ENCODE measurements at regions not wholly inside any gene's neighbourhood (a gene's known extent, or its start where the extent isn't known, plus 50 kb on each side); places are given as distances from the start of the nearest gene placed in this dataset.

- Histone ChIP-seq H3K27me3 (ENCODE audit: control insufficient read depth, extremely low read depth, insufficient read depth, low read length) (no peaks in the 10 kb centered on the region), H3K36me3 (ENCODE audit: control insufficient read depth in 2 of 2, extremely low read depth in 1 of 2, insufficient read depth in 2 of 2, low read length in 2 of 2) (no peaks in the 10 kb centered on the region), H3K27ac (ENCODE audit: control insufficient read depth, insufficient read depth, low read length) (no peak overlapping the region), H3K4me1 (ENCODE audit: control insufficient read depth, extremely low read depth, insufficient read depth, low read length) (peaks cover 2% of the 10 kb centered on the region), H4K20me1 (ENCODE audit: control insufficient read depth, extremely low read depth, insufficient read depth, low read length) (no peaks in the 10 kb centered on the region), H2AFZ (ENCODE audit: control insufficient read depth, low read length) (no peak overlapping the region), H3K9me3 (ENCODE audit: control insufficient read depth, low read depth, low read length) (no peaks in the 10 kb centered on the region), H3K9ac (ENCODE audit: control insufficient read depth, extremely low read depth, insufficient read depth, low read length) (no peak overlapping the region), H3K4me3 (ENCODE audit: control insufficient read depth in 2 of 3, extremely low read depth in 1 of 3, insufficient read depth in 2 of 3, low read depth in 1 of 3, low read length in 3 of 3) (no peak overlapping the region), H3K4me2 (ENCODE audit: control insufficient read depth, extremely low read depth, insufficient read depth, low read depth, low read length) (no peak overlapping the region), H3K79me2 (ENCODE audit: control insufficient read depth, insufficient read depth, low read length) (no peaks in the 10 kb centered on the region), H3K9me1 (ENCODE audit: control insufficient read depth, extremely low read depth, insufficient read depth, low read length) (no peaks in the 10 kb centered on the region)
- dilution Hi-C loops (cut with MboI; ENCODE audit: extremely low pct_ligation_motif_present, low sequenced_read_pairs), result no loop called here
- no peak for DNase-seq (ENCODE audit: low read depth, low spot score)
- TF ChIP-seq CTCF (optimal IDR thresholded peaks at IDR 0.05 in 1 of 3, IDR thresholded peaks at IDR 0.05 in 1 of 3, conservative IDR thresholded peaks at IDR 0.05 in 1 of 3; ENCODE audit: extremely low read depth in 1 of 3, insufficient read depth in 2 of 3, low read length in 3 of 3) (no peak), EZH2 (IDR thresholded peaks at IDR 0.05; ENCODE audit: low read length) (no peak)
- FAIRE-seq, result no peak
These were observed 59.4 kb upstream of the CCNG1 start for GRCh38 chr5:163377982-163378381.

- Histone ChIP-seq H3K27me3 (ENCODE audit: control insufficient read depth, extremely low read depth, insufficient read depth, low read length) (no peaks in the 10 kb centered on the region), H3K9me3 (ENCODE audit: control insufficient read depth, low read depth, low read length) (no peaks in the 10 kb centered on the region), H3K36me3 (ENCODE audit: control insufficient read depth in 2 of 2, extremely low read depth in 1 of 2, insufficient read depth in 2 of 2, low read length in 2 of 2) (no peaks in the 10 kb centered on the region), H3K79me2 (ENCODE audit: control insufficient read depth, insufficient read depth, low read length) (no peaks in the 10 kb centered on the region), H4K20me1 (ENCODE audit: control insufficient read depth, extremely low read depth, insufficient read depth, low read length) (no peaks in the 10 kb centered on the region), H2AFZ (ENCODE audit: control insufficient read depth, low read length) (no peak overlapping the region), H3K4me2 (ENCODE audit: control insufficient read depth, extremely low read depth, insufficient read depth, low read depth, low read length) (peak overlapping the region; percentile 14), H3K9ac (ENCODE audit: control insufficient read depth, extremely low read depth, insufficient read depth, low read length) (no peak overlapping the region), H3K9me1 (ENCODE audit: control insufficient read depth, extremely low read depth, insufficient read depth, low read length) (no peaks in the 10 kb centered on the region), H3K4me3 (ENCODE audit: control insufficient read depth in 2 of 3, extremely low read depth in 1 of 3, insufficient read depth in 2 of 3, low read depth in 1 of 3, low read length in 3 of 3) (no peak overlapping the region), H3K4me1 (ENCODE audit: control insufficient read depth, extremely low read depth, insufficient read depth, low read length) (peaks cover 2% of the 10 kb centered on the region), H3K27ac (ENCODE audit: control insufficient read depth, insufficient read depth, low read length) (no peak overlapping the region)
- DNase-seq (ENCODE audit: low read depth, low spot score), result no peak
- TF ChIP-seq EZH2 (IDR thresholded peaks at IDR 0.05; ENCODE audit: low read length), result no peak
- TF ChIP-seq CTCF (optimal IDR thresholded peaks at IDR 0.05 in 1 of 3, IDR thresholded peaks at IDR 0.05 in 1 of 3, conservative IDR thresholded peaks at IDR 0.05 in 1 of 3; ENCODE audit: extremely low read depth in 1 of 3, insufficient read depth in 2 of 3, low read length in 3 of 3), result no peak
- FAIRE-seq, result no peak
- dilution Hi-C loops (cut with MboI; ENCODE audit: extremely low pct_ligation_motif_present, low sequenced_read_pairs), result no loop called here
These were observed 57.9 kb upstream of the CCNG1 start for GRCh38 chr5:163379298-163380155.

Measured in keratinocyte (primary cell).